ENCODE measurements at regions not wholly inside any gene's neighbourhood (a gene's known extent, or its start where the extent isn't known, plus 50 kb on each side); places are given as distances from the start of the nearest gene placed in this dataset.
"Not testable (repeated sequence)": the region's sequence is repeated elsewhere in the genome, so short reads cannot be mapped to it uniquely, and the experiment has no call there.

DNA sequence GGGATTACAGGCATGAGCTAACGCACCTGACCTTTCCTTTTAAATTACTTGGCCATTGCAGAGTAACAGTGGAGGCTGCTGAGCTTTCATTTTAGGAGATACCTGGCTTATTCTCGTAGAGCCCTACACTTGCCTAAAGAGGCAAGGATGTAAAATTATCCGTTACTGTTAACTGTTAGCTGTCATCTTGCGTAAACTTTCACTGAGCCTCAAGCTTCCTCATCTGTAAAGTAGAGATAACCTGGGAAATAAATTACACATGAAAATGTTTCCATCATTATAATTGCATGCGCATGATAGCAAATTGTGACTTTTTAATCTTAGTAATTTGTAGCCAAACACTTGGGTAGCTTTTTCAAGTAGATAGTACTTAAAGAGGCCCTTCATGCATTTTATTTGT, 118.8 kb upstream of the VKORC1L1 start:
- not testable (repeated sequence) for H3K27ac ChIP-seq (replicated peaks; ENCODE audit: low read length); H2AK5ac ChIP-seq (ENCODE audit: low read depth, low read length); H3K4me1 ChIP-seq (ENCODE audit: control insufficient read depth in 2 of 2, insufficient read depth in 1 of 2, low read depth in 1 of 2, low read length in 2 of 2); H3K4me2 ChIP-seq (ENCODE audit: insufficient read depth, low read length, poor library complexity, severe bottlenecking); H2BK5ac ChIP-seq (ENCODE audit: low read length); H3K18ac ChIP-seq (ENCODE audit: low read length); H3K27me3 ChIP-seq (ENCODE audit: control insufficient read depth in 3 of 3, insufficient read depth in 3 of 3, low read depth in 1 of 3, low read length in 3 of 3); H3K9me3 ChIP-seq (replicated peaks in 1 of 2; ENCODE audit: control insufficient read depth in 2 of 2, insufficient read depth in 1 of 2, low read depth in 1 of 2, low read length in 2 of 2); H3K4ac ChIP-seq (ENCODE audit: low read length); H3K23ac ChIP-seq (ENCODE audit: low read depth, low read length, poor library complexity); H2BK120ac ChIP-seq (ENCODE audit: low read depth, low read length); H2AFZ ChIP-seq (ENCODE audit: low read length); H2BK15ac ChIP-seq (ENCODE audit: low read length); H3K14ac ChIP-seq (ENCODE audit: low read length); H2BK12ac ChIP-seq (ENCODE audit: low read length); H4K8ac ChIP-seq (ENCODE audit: low read depth, low read length); H4K91ac ChIP-seq (ENCODE audit: low read depth, low read length, poor library complexity); H3K79me1 ChIP-seq (ENCODE audit: low read depth, low read length); DNase-seq (ENCODE audit: low spot score); H3K4me3 ChIP-seq (ENCODE audit: low read length in 2 of 2); H3K9ac ChIP-seq (ENCODE audit: low read depth, low read length, poor library complexity)
- WGBS, 2 donors (ENCODE audit: extremely low coverage in 2 of 2, insufficient read length in 2 of 2, insufficient replicate concordance in 1 of 2) = no CpG with 5 or more reads among the region's 5 CpGs
- H3K36me3 ChIP-seq (replicated peaks in 1 of 2; ENCODE audit: control insufficient read depth in 2 of 2, insufficient read depth in 2 of 2, low read length in 2 of 2) = peaks cover 0 to 57% of the 10 kb centered on the region in 2 donors

DNA sequence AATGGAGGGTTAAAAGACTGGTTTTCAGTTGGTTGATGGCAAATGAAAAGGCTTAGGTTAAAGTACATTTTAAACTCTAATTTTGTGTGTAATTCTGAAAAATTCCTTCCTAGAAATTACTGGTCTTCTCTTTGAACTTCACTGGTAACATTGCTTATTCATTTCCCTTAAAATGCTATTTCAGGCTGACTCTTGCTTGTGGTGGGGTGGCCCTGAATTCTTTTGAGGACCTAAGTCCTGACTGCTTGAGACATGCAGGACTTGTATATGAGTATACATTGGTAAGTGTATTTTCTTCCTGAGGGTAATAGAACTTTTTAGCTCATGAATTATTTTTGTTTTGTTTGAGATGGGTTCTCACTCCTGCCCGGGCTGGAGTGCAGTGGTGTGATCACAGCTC, 113.9 kb upstream of the VKORC1L1 start:
- H3K4ac ChIP-seq (ENCODE audit: low read length); H2BK15ac ChIP-seq (ENCODE audit: low read length); H2AFZ ChIP-seq (ENCODE audit: low read length); H3K23ac ChIP-seq (ENCODE audit: low read depth, low read length, poor library complexity); H3K9ac ChIP-seq (ENCODE audit: low read depth, low read length, poor library complexity); DNase-seq (ENCODE audit: low spot score); H3K9me3 ChIP-seq (replicated peaks in 1 of 2; ENCODE audit: control insufficient read depth in 2 of 2, insufficient read depth in 1 of 2, low read depth in 1 of 2, low read length in 2 of 2); H2BK5ac ChIP-seq (ENCODE audit: low read length); H2AK5ac ChIP-seq (ENCODE audit: low read depth, low read length); H3K4me3 ChIP-seq (ENCODE audit: low read length in 2 of 2); H3K27ac ChIP-seq (replicated peaks; ENCODE audit: low read length); H2BK12ac ChIP-seq (ENCODE audit: low read length); H2BK120ac ChIP-seq (ENCODE audit: low read depth, low read length); H3K4me2 ChIP-seq (ENCODE audit: insufficient read depth, low read length, poor library complexity, severe bottlenecking); H3K4me1 ChIP-seq (ENCODE audit: control insufficient read depth in 2 of 2, insufficient read depth in 1 of 2, low read depth in 1 of 2, low read length in 2 of 2); H3K18ac ChIP-seq (ENCODE audit: low read length); H4K8ac ChIP-seq (ENCODE audit: low read depth, low read length); H3K79me1 ChIP-seq (ENCODE audit: low read depth, low read length); H3K14ac ChIP-seq (ENCODE audit: low read length); H4K91ac ChIP-seq (ENCODE audit: low read depth, low read length, poor library complexity); H3K27me3 ChIP-seq (ENCODE audit: control insufficient read depth in 3 of 3, insufficient read depth in 3 of 3, low read depth in 1 of 3, low read length in 3 of 3): not testable (repeated sequence)
- whole genome bisulfite sequencing, 2 donors (ENCODE audit: extremely low coverage in 2 of 2, insufficient read length in 2 of 2, insufficient replicate concordance in 1 of 2) = no CpG with 5 or more reads among the region's 1 CpG
- H3K36me3 ChIP-seq (replicated peaks in 1 of 2; ENCODE audit: control insufficient read depth in 2 of 2, insufficient read depth in 2 of 2, low read length in 2 of 2) = peaks cover 2 to 63% of the 10 kb centered on the region in 2 donors

DNA sequence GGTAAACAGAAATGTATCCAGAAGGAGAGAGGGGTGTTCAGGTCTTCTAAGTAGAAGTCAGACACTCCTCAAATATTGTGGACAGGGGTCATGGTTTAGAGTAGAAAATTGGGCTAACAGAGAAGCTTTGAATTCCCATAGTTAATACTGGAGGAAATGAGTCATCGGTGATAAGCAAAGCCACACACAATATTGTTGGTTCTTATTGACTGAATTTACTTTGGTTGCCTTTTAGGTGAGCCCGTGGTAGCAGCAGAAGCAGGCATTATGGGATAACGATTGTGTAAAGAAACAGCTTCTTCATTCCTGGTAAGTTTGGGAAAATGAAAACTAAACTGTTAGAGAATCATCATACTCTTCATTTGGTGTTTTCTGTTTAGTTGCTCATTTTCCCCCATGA, 110.2 kb upstream of the VKORC1L1 start:
- DNase-seq (ENCODE audit: low spot score) = not testable (repeated sequence)

DNA sequence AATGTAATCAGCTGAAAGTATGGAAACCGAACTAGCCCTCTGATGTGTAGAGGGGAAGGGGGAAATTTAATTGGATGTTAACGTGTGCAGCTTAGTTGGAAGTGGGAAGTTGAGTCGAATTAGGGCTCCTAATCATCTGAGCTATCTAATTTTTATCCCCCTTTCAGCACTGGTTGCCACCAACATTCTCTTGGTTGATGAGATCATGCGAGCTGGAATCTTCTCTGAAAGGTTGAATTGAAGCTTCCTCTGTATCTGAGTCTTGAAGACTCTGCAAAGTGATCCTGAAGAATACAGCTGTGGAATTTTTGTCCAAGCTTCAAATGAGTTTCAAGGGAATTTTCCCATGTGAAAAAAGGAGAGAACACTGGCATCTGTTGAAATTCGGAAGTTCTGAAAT, 109.8 kb upstream of the VKORC1L1 start:
- H2BK5ac ChIP-seq (ENCODE audit: low read length); H3K27ac ChIP-seq (replicated peaks; ENCODE audit: low read length); H4K8ac ChIP-seq (ENCODE audit: low read depth, low read length); H3K18ac ChIP-seq (ENCODE audit: low read length); H3K14ac ChIP-seq (ENCODE audit: low read length); DNase-seq (ENCODE audit: low spot score); H2BK120ac ChIP-seq (ENCODE audit: low read depth, low read length); H3K27me3 ChIP-seq (ENCODE audit: control insufficient read depth in 3 of 3, insufficient read depth in 3 of 3, low read depth in 1 of 3, low read length in 3 of 3); H2AFZ ChIP-seq (ENCODE audit: low read length); H3K4me2 ChIP-seq (ENCODE audit: insufficient read depth, low read length, poor library complexity, severe bottlenecking); H2BK15ac ChIP-seq (ENCODE audit: low read length); H3K9me3 ChIP-seq (replicated peaks in 1 of 2; ENCODE audit: control insufficient read depth in 2 of 2, insufficient read depth in 1 of 2, low read depth in 1 of 2, low read length in 2 of 2); H3K79me1 ChIP-seq (ENCODE audit: low read depth, low read length); H3K9ac ChIP-seq (ENCODE audit: low read depth, low read length, poor library complexity); H3K4ac ChIP-seq (ENCODE audit: low read length); H3K23ac ChIP-seq (ENCODE audit: low read depth, low read length, poor library complexity); H4K91ac ChIP-seq (ENCODE audit: low read depth, low read length, poor library complexity); H2BK12ac ChIP-seq (ENCODE audit: low read length); H3K4me1 ChIP-seq (ENCODE audit: control insufficient read depth in 2 of 2, insufficient read depth in 1 of 2, low read depth in 1 of 2, low read length in 2 of 2); H2AK5ac ChIP-seq (ENCODE audit: low read depth, low read length); H3K4me3 ChIP-seq (ENCODE audit: low read length in 2 of 2): not testable (repeated sequence)
- WGBS, 2 donors (ENCODE audit: extremely low coverage in 2 of 2, insufficient read length in 2 of 2, insufficient replicate concordance in 1 of 2) = no CpG with 5 or more reads among the region's 5 CpGs
- peaks cover 2 to 33% of the 10 kb centered on the region in 2 donors for H3K36me3 ChIP-seq (replicated peaks in 1 of 2; ENCODE audit: control insufficient read depth in 2 of 2, insufficient read depth in 2 of 2, low read length in 2 of 2)

More for the DNA sequence above, 110.2 kb upstream of the VKORC1L1 start:
- H3K79me1 ChIP-seq (ENCODE audit: low read depth, low read length); H3K18ac ChIP-seq (ENCODE audit: low read length); H2AK5ac ChIP-seq (ENCODE audit: low read depth, low read length); H2BK12ac ChIP-seq (ENCODE audit: low read length); H3K14ac ChIP-seq (ENCODE audit: low read length); H2AFZ ChIP-seq (ENCODE audit: low read length); H3K9me3 ChIP-seq (replicated peaks in 1 of 2; ENCODE audit: control insufficient read depth in 2 of 2, insufficient read depth in 1 of 2, low read depth in 1 of 2, low read length in 2 of 2); H3K4me1 ChIP-seq (ENCODE audit: control insufficient read depth in 2 of 2, insufficient read depth in 1 of 2, low read depth in 1 of 2, low read length in 2 of 2); H4K91ac ChIP-seq (ENCODE audit: low read depth, low read length, poor library complexity); H3K27ac ChIP-seq (replicated peaks; ENCODE audit: low read length); H2BK120ac ChIP-seq (ENCODE audit: low read depth, low read length); H3K23ac ChIP-seq (ENCODE audit: low read depth, low read length, poor library complexity); H4K8ac ChIP-seq (ENCODE audit: low read depth, low read length); H2BK5ac ChIP-seq (ENCODE audit: low read length); H2BK15ac ChIP-seq (ENCODE audit: low read length); H3K4me2 ChIP-seq (ENCODE audit: insufficient read depth, low read length, poor library complexity, severe bottlenecking); H3K9ac ChIP-seq (ENCODE audit: low read depth, low read length, poor library complexity); H3K4me3 ChIP-seq (ENCODE audit: low read length in 2 of 2); H3K27me3 ChIP-seq (ENCODE audit: control insufficient read depth in 3 of 3, insufficient read depth in 3 of 3, low read depth in 1 of 3, low read length in 3 of 3); H3K4ac ChIP-seq (ENCODE audit: low read length): not testable (repeated sequence)
- H3K36me3 ChIP-seq (replicated peaks in 1 of 2; ENCODE audit: control insufficient read depth in 2 of 2, insufficient read depth in 2 of 2, low read length in 2 of 2) = peaks cover 2 to 37% of the 10 kb centered on the region in 2 donors
- whole genome bisulfite sequencing, 2 donors (ENCODE audit: extremely low coverage in 2 of 2, insufficient read length in 2 of 2, insufficient replicate concordance in 1 of 2) = no CpG with 5 or more reads among the region's 3 CpGs

Data from neuronal stem cell (in vitro differentiated cells).